ENCODE measurements at regions not wholly inside any gene's neighbourhood (a gene's known extent, or its start where the extent isn't known, plus 50 kb on each side); places are given as distances from the start of the nearest gene placed in this dataset.
"Not testable (repeated sequence)": the region's sequence is repeated elsewhere in the genome, so short reads cannot be mapped to it uniquely, and the experiment has no call there.

DNA sequence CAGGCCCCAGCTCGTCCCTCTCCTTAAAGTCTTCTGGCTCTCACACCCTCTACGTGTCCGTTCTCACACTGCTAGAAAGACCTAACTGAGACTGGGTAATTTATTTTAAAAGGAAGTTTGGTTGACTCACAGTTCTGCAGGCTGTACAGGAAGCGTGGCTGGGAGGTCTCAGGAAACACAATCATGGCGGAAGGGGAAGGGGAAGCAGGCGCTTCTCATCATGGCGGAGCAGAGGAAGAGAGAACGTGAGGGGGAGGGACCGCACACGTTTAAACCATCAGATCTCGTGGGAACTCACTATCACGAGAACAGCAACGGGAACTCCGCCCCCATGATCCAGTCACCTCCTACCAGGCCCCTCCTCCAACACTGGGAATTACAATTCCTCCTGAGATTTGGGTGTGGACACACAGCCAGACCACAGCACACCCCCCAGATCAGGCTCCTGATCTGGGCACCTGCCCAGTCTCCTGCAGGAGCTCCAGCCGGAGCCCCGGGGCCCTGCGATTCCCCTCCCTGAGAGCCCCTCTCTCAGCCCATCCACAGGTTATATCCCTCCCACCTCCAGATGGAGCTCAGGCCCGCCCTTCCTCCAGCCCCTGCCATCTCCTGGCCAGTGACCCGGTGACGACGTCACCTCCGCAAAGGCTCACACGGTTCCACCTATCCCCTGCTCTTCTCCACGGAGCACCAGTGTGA, 170.2 kb downstream of the BRD1 start:
- no peak for TF ChIP-seq CTCF (IDR thresholded peaks at IDR 0.05; ENCODE audit: insufficient read depth, low read depth, low read length, missing control alignments)
- H3K4me3 ChIP-seq (ENCODE audit: low read length) = no peak overlapping the region
- DNase-seq (ENCODE audit: low read depth) = no peak

- DNase-seq (ENCODE audit: low read depth); H3K4me3 ChIP-seq (ENCODE audit: low read length): not testable (repeated sequence)
Observed at GRCh38 chr22:49656883-49657274, 170.8 kb downstream of the BRD1 start.

DNA sequence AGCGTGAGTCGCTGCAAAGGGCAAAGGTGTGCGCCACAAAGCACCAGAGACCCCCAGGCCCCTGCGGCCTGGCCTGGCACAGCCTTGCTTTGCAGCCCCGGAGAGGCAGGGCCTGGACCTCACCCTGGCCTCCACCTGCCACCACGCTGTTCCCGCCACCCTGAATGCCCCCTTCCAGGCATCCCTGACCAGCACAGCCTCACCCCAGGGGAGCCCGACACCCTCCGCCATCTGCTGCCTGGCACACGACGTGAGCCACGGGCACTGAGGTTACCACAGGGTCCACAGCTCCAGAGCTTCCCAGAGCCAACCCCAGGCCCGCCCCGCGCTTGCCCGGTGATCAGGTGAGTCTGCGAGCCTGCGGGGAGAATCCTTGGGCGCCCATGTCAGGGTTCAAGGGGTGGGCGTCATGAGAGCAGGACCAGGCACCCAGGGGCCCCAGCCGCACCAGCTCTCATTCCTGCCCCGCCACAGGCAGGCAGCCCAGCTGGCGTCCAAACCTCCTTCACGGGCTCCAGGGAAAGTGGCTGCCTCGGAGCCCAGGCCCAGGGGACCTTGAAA, 171.3 kb downstream of the BRD1 start:
- no peak overlapping the region for H3K4me3 ChIP-seq (ENCODE audit: low read length)
- TF ChIP-seq CTCF (IDR thresholded peaks at IDR 0.05; ENCODE audit: insufficient read depth, low read depth, low read length, missing control alignments) = no peak

DNA sequence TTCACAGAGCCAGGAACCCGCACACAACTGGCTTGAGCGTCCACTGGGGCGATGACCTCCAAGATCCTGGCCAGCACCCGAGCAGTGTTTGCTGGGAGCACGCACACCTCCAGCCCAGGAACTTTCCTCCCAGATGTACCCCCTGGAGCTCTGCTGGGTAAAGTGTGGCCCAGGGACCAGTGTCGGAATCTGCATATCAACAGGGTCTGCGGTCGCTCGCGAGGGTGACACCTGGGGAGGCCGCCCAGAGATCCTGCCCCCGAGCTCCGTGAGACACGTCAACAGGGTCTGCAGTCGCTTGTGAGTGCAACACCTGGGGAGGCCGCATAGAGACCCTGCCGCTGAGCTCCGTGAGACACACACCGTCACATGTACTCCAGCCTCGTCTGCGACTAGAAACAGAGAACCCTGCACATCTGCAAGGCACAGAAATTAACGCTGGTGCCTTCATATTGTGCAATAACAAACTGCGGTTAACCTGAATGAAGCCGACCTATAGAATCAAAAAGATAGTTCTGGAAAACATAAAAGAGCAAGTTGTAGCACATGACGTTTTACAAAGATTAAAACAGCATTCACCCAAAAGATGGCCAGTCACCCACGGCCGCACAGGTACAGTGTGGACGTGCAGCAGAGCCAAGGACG, 172.4 kb downstream of the BRD1 start:
- TF ChIP-seq CTCF (IDR thresholded peaks at IDR 0.05; ENCODE audit: insufficient read depth, low read depth, low read length, missing control alignments) = no peak
- H3K4me3 ChIP-seq (ENCODE audit: low read length) = no peak overlapping the region
- DNase-seq (ENCODE audit: low read depth) = no peak

More for the DNA sequence above, 171.3 kb downstream of the BRD1 start:
- no peak for DNase-seq (ENCODE audit: low read depth)

- no peak for TF ChIP-seq CTCF (IDR thresholded peaks at IDR 0.05; ENCODE audit: insufficient read depth, low read depth, low read length, missing control alignments)
- no peak overlapping the region for H3K4me3 ChIP-seq (ENCODE audit: low read length)
- no peak for DNase-seq (ENCODE audit: low read depth)
Observed at GRCh38 chr22:49650336-49651241, 177.1 kb downstream of the BRD1 start.

DNA sequence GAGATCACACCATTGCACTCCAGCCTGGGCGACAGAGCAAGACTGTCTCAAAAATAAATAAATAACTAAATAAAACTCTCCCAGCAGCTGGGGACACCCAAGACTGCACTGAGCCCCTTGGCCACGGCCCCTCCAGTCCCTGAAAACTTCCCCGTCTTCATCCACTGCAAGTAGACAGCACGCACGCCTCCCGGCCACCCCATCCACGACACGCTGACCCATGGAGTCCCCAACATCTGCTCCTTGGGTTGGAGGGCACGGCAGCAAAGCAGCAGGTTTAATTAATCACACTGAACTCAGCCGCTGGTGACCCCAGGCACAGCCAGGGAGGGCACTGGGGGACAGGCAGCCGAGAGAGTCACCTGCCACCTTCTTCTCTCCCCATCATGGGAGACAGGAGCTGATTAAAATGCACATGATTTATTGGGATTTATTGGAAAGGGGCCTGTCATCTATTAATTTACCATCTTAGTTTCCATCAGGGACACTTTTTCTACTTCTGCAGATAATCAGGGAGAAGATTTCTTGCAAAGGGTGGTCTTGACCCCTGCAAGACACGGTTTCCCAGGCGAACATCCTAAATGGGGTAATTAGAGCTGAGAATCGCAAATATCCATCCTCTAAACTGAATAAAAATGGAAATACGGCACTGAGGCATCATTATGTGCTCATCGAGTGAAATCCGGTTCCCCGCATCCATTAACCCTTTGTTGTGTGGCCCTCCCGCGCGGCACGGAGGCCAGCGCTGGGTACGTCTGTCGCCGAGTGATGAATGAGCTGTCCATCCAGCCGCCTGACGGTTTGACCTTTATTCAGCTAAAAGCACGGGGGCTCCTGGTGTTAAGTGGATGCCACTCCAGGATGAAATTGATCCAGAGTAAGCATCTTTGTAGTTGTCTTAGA, 178.3 kb downstream of the BRD1 start:
- DNase-seq (ENCODE audit: low read depth) = no peak
- TF ChIP-seq CTCF (IDR thresholded peaks at IDR 0.05; ENCODE audit: insufficient read depth, low read depth, low read length, missing control alignments) = no peak
- H3K4me3 ChIP-seq (ENCODE audit: low read length) = no peak overlapping the region

All from epithelial cell of esophagus (primary cell).